ENCODE measurements at regions not wholly inside any gene's neighbourhood (a gene's known extent, or its start where the extent isn't known, plus 50 kb on each side); places are given as distances from the start of the nearest gene placed in this dataset.

DNA sequence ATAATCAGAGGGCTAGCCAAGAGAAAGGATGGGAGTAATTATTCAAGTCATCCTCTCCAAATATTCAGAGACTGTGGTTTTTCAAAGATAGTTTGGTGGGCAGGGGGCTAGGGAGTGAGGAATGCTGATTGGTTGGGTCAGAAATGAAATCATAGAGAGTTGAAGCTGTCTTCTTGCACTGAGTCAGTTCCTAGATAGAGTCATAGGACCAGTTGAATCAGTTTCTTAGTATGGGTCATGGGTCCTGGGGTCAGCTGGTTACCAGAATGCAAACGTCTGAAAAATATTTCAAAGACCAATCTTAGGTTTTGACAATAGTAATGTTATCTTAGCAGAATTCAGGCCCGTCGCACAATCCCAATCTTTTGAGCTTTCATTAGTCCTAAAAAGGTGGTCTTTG is 171.4 kb upstream of the SPATS2L start:
- no peak overlapping the region for H3K4me3 ChIP-seq (ENCODE audit: low read depth in 2 of 2, low read length in 2 of 2)
- ATAC-seq (no peak), DNase-seq (ENCODE audit: low read depth, low spot score) (no peak)
- no TSS peak for BruUV-seq (replicated peaks)
- in situ Hi-C loops (cut with HindIII; ENCODE audit: low pct_unique_long_range_greater_than_20kb, low sequenced_read_pairs) (no loop called here), intact Hi-C loops (cut with micrococcal nuclease; ENCODE audit: unreplicated experiment) (no loop called here)
- H3K36me3 ChIP-seq (ENCODE audit: control insufficient read depth, insufficient read depth, low read length) = no peaks in the 10 kb centered on the region
- H3K4me1 ChIP-seq (ENCODE audit: control insufficient read depth, insufficient read depth, low read length) = no peaks in the 10 kb centered on the region
- no peak overlapping the region for H3K27ac ChIP-seq (ENCODE audit: low read length)
- no peaks in the 10 kb centered on the region for H3K27me3 ChIP-seq (ENCODE audit: control insufficient read depth, insufficient read depth, low read length)
- ChIA-PET POLR2A (no interaction called here), CTCF (no interaction called here)
- TF ChIP-seq, protein P1, sequence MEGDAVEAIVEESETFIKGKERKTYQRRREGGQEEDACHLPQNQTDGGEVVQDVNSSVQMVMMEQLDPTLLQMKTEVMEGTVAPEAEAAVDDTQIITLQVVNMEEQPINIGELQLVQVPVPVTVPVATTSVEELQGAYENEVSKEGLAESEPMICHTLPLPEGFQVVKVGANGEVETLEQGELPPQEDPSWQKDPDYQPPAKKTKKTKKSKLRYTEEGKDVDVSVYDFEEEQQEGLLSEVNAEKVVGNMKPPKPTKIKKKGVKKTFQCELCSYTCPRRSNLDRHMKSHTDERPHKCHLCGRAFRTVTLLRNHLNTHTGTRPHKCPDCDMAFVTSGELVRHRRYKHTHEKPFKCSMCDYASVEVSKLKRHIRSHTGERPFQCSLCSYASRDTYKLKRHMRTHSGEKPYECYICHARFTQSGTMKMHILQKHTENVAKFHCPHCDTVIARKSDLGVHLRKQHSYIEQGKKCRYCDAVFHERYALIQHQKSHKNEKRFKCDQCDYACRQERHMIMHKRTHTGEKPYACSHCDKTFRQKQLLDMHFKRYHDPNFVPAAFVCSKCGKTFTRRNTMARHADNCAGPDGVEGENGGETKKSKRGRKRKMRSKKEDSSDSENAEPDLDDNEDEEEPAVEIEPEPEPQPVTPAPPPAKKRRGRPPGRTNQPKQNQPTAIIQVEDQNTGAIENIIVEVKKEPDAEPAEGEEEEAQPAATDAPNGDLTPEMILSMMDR (IDR thresholded peaks at IDR 0.05) = no peak
- TF ChIP-seq, protein P2, sequence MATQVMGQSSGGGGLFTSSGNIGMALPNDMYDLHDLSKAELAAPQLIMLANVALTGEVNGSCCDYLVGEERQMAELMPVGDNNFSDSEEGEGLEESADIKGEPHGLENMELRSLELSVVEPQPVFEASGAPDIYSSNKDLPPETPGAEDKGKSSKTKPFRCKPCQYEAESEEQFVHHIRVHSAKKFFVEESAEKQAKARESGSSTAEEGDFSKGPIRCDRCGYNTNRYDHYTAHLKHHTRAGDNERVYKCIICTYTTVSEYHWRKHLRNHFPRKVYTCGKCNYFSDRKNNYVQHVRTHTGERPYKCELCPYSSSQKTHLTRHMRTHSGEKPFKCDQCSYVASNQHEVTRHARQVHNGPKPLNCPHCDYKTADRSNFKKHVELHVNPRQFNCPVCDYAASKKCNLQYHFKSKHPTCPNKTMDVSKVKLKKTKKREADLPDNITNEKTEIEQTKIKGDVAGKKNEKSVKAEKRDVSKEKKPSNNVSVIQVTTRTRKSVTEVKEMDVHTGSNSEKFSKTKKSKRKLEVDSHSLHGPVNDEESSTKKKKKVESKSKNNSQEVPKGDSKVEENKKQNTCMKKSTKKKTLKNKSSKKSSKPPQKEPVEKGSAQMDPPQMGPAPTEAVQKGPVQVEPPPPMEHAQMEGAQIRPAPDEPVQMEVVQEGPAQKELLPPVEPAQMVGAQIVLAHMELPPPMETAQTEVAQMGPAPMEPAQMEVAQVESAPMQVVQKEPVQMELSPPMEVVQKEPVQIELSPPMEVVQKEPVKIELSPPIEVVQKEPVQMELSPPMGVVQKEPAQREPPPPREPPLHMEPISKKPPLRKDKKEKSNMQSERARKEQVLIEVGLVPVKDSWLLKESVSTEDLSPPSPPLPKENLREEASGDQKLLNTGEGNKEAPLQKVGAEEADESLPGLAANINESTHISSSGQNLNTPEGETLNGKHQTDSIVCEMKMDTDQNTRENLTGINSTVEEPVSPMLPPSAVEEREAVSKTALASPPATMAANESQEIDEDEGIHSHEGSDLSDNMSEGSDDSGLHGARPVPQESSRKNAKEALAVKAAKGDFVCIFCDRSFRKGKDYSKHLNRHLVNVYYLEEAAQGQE (IDR thresholded peaks at IDR 0.05; ENCODE audit: insufficient read depth in 1 of 2, low read depth in 2 of 2, low read length in 1 of 2) = no peak
- TF ChIP-seq TCF7L2 (IDR thresholded peaks at IDR 0.05; ENCODE audit: low read depth, low read length) (no peak), SIN3A (IDR thresholded peaks at IDR 0.05; ENCODE audit: borderline replicate concordance, insufficient read depth, low read depth, low read length) (no peak), POLR2AphosphoS5 (IDR thresholded peaks at IDR 0.05; ENCODE audit: low read depth, low read length) (no peak)
- H3K9me3 ChIP-seq (ENCODE audit: control insufficient read depth, insufficient read depth, low read depth, low read length) = no peaks in the 10 kb centered on the region

DNA sequence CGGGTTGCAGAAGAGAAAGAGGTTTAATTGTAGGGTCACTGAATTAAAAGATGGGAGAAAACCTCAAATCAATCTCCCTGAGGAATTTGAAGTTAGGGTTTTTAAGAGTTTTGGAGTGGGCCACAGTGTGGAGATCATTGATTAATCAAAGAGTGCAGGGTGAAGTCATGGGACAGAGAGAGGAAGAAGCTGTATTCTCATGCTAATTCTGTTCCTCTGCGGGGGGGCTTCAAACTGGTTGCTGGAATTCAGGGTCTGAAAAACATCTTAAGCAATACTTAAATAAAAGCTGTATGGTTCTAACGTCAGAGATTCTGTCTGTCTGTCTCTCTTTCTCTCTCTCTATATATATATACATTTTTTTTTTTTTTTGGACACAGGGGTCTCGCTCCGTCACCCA is 169.8 kb upstream of the SPATS2L start:
- intact Hi-C loops (cut with micrococcal nuclease; ENCODE audit: unreplicated experiment) (no loop called here), in situ Hi-C loops (cut with HindIII; ENCODE audit: low pct_unique_long_range_greater_than_20kb, low sequenced_read_pairs) (no loop called here)
- TF ChIP-seq, protein P1 (IDR thresholded peaks at IDR 0.05) = no peak
- TF ChIP-seq, protein P2 (IDR thresholded peaks at IDR 0.05; ENCODE audit: insufficient read depth in 1 of 2, low read depth in 2 of 2, low read length in 1 of 2) = no peak
- TF ChIP-seq TCF7L2 (IDR thresholded peaks at IDR 0.05; ENCODE audit: low read depth, low read length) = no peak
- TF ChIP-seq POLR2AphosphoS5 (IDR thresholded peaks at IDR 0.05; ENCODE audit: low read depth, low read length) = no peak
- TF ChIP-seq SIN3A (IDR thresholded peaks at IDR 0.05; ENCODE audit: borderline replicate concordance, insufficient read depth, low read depth, low read length) = no peak
- no peaks in the 10 kb centered on the region for H3K4me1 ChIP-seq (ENCODE audit: control insufficient read depth, insufficient read depth, low read length)
- DNase-seq (ENCODE audit: low read depth, low spot score) (no peak), ATAC-seq (no peak)
- CTCF ChIA-PET = no interaction called here
- H3K9me3 ChIP-seq (ENCODE audit: control insufficient read depth, insufficient read depth, low read depth, low read length) = no peaks in the 10 kb centered on the region
- no peak overlapping the region for H3K27ac ChIP-seq (ENCODE audit: low read length)
- H3K27me3 ChIP-seq (ENCODE audit: control insufficient read depth, insufficient read depth, low read length) = no peaks in the 10 kb centered on the region
- BruUV-seq (replicated peaks) = no TSS peak
- H3K36me3 ChIP-seq (ENCODE audit: control insufficient read depth, insufficient read depth, low read length) = no peaks in the 10 kb centered on the region
- H3K4me3 ChIP-seq (ENCODE audit: low read depth in 2 of 2, low read length in 2 of 2) = no peak overlapping the region
- POLR2A ChIA-PET = no interaction called here
